Skin of body (tissue), 2 donors: ENCODE measurements at regions not wholly inside any gene's neighbourhood (a gene's known extent, or its start where the extent isn't known, plus 50 kb on each side); places are given as distances from the start of the nearest gene placed in this dataset. TPM values are rescaled to one million over a fixed set of nuclear protein-coding genes. Genes with fewer than 3 reads are reported as not detected.
"Not testable (repeated sequence)": the region's sequence is repeated elsewhere in the genome, so short reads cannot be mapped to it uniquely, and the experiment has no call there.

Experiments
- DNase-seq: peaks from one replicate; lab custom pipeline; 2025; lab: John Stamatoyannopoulos, UW
- small RNA-seq: library from RNA; depleted of rRNA; stranded (forward); fragments of <200 nt; gene quantifications from one replicate; pipeline ENCODE3, GENCODE V24; 2014; ENCODE audit warnings: low replicate concordance

DNA sequence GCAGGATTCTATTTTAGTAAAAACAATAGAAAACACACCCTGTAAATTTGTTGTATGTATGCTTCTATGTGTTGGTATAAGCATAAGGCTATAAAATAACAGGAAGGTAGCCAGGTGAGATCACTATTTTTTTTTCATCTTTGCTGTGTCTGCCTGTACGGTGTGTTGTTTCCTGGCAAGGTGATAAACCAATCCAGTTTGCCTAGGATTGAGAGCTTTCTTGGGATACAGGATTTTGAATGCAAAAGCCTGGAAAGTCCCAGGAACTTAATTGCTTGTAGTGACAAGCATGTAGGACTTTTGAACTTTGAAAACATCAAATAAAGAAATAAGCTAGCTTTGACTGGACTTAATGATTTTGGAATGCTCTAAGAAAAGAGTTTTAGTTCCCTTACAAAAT lies 83.3 kb upstream of the RORB start:
- no peak for DNase-seq

- DNase-seq: no peak
Observed at GRCh38 chr9:74414325-74414724, 82.8 kb upstream of the RORB start.

- no peak for DNase-seq
Observed at GRCh38 chr9:74415995-74416394, 81.1 kb upstream of the RORB start.

DNA sequence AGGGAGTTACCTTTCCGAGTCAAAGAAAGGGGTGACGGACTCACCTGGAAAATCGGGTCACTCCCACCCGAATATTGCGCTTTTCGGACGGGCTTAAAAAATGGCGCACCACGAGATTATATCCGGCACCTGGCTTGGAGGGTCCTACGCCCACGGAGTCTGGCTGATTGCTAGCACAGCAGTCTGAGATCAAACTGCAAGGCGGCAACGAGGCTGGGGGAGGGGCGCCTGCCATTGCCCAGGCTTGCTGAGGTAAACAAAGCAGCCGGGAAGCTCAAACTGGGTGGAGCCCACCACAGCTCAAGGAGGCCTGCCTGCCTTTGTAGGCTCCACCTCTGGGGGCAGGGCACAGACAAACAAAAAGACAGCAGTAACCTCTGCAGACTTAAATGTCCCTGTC lies 72.6 kb upstream of the RORB start:
- not testable (repeated sequence) for DNase-seq

DNA sequence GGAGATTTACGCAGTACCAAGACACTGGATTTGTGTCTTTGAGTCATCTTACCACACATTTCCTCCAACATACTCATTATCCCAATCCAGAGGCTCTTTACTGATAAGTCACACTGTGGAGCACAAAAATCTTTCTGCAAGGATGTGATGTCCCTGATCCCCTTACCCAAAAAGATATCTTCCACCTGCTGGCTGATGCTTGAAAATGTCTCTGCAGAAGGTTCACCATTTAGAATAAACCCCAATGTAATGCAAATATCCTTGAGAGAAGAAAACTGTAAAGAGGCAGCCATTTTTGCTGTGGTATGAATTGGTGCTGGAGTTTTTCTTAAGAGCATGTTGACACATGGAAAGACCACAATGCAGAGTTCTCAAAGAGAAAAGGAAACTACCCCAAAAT lies 65.7 kb upstream of the RORB start:
- no peak for DNase-seq

- DNase-seq: no peak
Observed at GRCh38 chr9:74443036-74443750, 53.9 kb upstream of the RORB start.

- DNase-seq: no peak
Observed at GRCh38 chr9:74444369-74444768, 52.8 kb upstream of the RORB start.

Small RNAs in the stretch of these regions (small RNA-seq; reads per million reads assigned to genes)
- gene RNA5SP286: not detected
